ENCODE measurements at regions not wholly inside any gene's neighbourhood (a gene's known extent, or its start where the extent isn't known, plus 50 kb on each side); places are given as distances from the start of the nearest gene placed in this dataset.

DNA sequence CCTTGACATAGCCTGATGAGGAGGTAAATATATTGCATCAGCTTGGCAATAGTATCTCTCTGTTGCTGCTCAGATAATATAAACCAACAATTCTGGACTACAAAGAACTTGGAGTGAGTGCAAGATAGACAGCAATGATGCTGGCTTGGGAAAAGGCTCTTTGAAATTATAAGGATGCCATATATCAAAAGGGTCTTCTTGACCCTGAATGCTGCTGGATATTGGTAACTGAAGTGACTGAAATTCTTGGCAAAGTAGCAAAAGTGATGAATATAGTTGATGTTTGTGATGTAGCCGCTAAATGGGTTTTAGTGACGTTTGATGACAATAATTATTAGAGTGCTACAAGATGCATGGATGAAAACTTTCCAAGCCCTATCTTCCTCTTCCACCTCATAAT, 1391.6 kb downstream of the ADGRL3 start:
- CTCF ChIA-PET (ENCODE audit: low intra/inter-chr PET ratio, low total read pairs) = no interaction called here
- in situ Hi-C loops (cut with HindIII; ENCODE audit: extremely low pct_ligation_motif_present, low pct_unique_long_range_greater_than_20kb) (loop anchor here (10.0 kb wide), 1 partner anchor 113 kb away; no protein-coding TSS in a partner anchor), intact Hi-C loops (cut with micrococcal nuclease; ENCODE audit: unreplicated experiment) (no loop called here)
- Histone ChIP-seq H3K4me1 (ENCODE audit: insufficient read depth, low read length) (no peaks in the 10 kb centered on the region), H2AFZ (ENCODE audit: low read length) (no peak overlapping the region), H3K9me3 (ENCODE audit: low read length) (peaks cover 11% of the 10 kb centered on the region; the same call in 1 of the 2 replicates), H3K9ac (ENCODE audit: insufficient read depth, low read depth, low read length) (no peak overlapping the region), H3K36me3 (replicated peaks in 1 of 2; ENCODE audit: control insufficient read depth in 1 of 2, insufficient read depth in 2 of 2, low read length in 2 of 2) (no peaks in the 10 kb centered on the region), H3K4me3 (replicated peaks in 1 of 3; ENCODE audit: insufficient read depth in 1 of 3, low read depth in 2 of 3, low read length in 3 of 3) (no peak overlapping the region), H4K20me1 (ENCODE audit: insufficient read depth, low read length) (no peaks in the 10 kb centered on the region), H3K27me3 (ENCODE audit: control insufficient read depth in 1 of 2, insufficient read depth in 2 of 2, low read length in 2 of 2) (no peaks in the 10 kb centered on the region), H3K27ac (ENCODE audit: extremely low read length, insufficient read depth, low read length) (no peak overlapping the region), H3K79me2 (ENCODE audit: insufficient read depth, low read length) (no peaks in the 10 kb centered on the region), H3K4me2 (ENCODE audit: low read depth, low read length) (no peak overlapping the region)
- BruUV-seq (replicated peaks) = no TSS peak
- DNase-seq (ENCODE audit: low spot score) (no peak), FAIRE-seq (no peak), ATAC-seq (no peak)
- POLR2A ChIA-PET = no interaction called here
- TF ChIP-seq SP5 (CRISPR knock-in tag; IDR thresholded peaks at IDR 0.05; ENCODE audit: borderline replicate concordance, low read depth) = no peak
- TF ChIP-seq, protein P1, sequence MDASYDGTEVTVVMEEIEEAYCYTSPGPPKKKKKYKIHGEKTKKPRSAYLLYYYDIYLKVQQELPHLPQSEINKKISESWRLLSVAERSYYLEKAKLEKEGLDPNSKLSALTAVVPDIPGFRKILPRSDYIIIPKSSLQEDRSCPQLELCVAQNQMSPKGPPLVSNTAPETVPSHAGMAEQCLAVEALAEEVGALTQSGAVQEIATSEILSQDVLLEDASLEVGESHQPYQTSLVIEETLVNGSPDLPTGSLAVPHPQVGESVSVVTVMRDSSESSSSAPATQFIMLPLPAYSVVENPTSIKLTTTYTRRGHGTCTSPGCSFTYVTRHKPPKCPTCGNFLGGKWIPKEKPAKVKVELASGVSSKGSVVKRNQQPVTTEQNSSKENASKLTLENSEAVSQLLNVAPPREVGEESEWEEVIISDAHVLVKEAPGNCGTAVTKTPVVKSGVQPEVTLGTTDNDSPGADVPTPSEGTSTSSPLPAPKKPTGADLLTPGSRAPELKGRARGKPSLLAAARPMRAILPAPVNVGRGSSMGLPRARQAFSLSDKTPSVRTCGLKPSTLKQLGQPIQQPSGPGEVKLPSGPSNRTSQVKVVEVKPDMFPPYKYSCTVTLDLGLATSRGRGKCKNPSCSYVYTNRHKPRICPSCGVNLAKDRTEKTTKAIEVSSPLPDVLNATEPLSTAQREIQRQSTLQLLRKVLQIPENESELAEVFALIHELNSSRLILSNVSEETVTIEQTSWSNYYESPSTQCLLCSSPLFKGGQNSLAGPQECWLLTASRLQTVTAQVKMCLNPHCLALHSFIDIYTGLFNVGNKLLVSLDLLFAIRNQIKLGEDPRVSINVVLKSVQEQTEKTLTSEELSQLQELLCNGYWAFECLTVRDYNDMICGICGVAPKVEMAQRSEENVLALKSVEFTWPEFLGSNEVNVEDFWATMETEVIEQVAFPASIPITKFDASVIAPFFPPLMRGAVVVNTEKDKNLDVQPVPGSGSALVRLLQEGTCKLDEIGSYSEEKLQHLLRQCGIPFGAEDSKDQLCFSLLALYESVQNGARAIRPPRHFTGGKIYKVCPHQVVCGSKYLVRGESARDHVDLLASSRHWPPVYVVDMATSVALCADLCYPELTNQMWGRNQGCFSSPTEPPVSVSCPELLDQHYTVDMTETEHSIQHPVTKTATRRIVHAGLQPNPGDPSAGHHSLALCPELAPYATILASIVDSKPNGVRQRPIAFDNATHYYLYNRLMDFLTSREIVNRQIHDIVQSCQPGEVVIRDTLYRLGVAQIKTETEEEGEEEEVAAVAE (CRISPR knock-in tag; IDR thresholded peaks at IDR 0.05; ENCODE audit: borderline replicate concordance) = no peak
- WGBS (ENCODE audit: low lambda C conversion rate) = 4% methylated on average over 2 of the region's 2 CpGs

DNA sequence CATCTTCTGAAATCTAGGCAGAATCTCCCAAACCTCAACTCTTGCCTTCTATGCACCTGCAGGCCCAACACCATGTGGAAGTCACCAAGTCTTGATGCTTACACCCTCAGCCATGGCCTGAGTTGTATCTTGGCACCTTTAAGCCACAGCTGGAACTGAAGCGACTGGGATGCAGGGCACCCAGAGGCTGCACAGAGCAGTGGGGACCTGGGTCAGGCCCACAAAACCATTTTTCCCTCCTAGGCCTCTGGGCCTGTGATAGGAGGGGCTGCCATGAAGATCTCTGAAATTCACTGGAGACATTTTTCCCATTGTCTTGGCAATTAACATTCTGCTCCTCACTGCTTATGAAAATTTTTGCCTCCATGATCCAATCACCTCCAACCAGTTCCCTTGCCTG, 1388.5 kb downstream of the ADGRL3 start:
- no peaks in the 10 kb centered on the region for H3K4me1 ChIP-seq (ENCODE audit: insufficient read depth, low read length)
- H3K79me2 ChIP-seq (ENCODE audit: insufficient read depth, low read length) = no peaks in the 10 kb centered on the region
- peaks cover 11% of the 10 kb centered on the region; the same call in 1 of the 2 replicates for H3K9me3 ChIP-seq (ENCODE audit: low read length)
- TF ChIP-seq, protein P2, sequence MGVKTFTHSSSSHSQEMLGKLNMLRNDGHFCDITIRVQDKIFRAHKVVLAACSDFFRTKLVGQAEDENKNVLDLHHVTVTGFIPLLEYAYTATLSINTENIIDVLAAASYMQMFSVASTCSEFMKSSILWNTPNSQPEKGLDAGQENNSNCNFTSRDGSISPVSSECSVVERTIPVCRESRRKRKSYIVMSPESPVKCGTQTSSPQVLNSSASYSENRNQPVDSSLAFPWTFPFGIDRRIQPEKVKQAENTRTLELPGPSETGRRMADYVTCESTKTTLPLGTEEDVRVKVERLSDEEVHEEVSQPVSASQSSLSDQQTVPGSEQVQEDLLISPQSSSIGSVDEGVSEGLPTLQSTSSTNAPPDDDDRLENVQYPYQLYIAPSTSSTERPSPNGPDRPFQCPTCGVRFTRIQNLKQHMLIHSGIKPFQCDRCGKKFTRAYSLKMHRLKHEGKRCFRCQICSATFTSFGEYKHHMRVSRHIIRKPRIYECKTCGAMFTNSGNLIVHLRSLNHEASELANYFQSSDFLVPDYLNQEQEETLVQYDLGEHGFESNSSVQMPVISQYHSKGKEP (CRISPR knock-in tag; IDR thresholded peaks at IDR 0.05) = no peak
- TF ChIP-seq MYC (CRISPR knock-in tag; IDR thresholded peaks at IDR 0.05; ENCODE audit: borderline replicate concordance) = no peak
- TF ChIP-seq NFATC3 (CRISPR knock-in tag; IDR thresholded peaks at IDR 0.05) = no peak
- no peak for TF ChIP-seq ZNF777 (CRISPR knock-in tag; IDR thresholded peaks at IDR 0.05)
- TF ChIP-seq ZNF850 (CRISPR knock-in tag; conservative IDR thresholded peaks at IDR 0.05) = no peak
- H2AFZ ChIP-seq (ENCODE audit: low read length) = no peak overlapping the region
- H3K4me3 ChIP-seq (replicated peaks in 1 of 3; ENCODE audit: insufficient read depth in 1 of 3, low read depth in 2 of 3, low read length in 3 of 3) = no peak overlapping the region
- no TSS peak for BruUV-seq (replicated peaks)
- FAIRE-seq (no peak), ATAC-seq (no peak), DNase-seq (ENCODE audit: low spot score) (no peak)
- in situ Hi-C loops (cut with HindIII; ENCODE audit: extremely low pct_ligation_motif_present, low pct_unique_long_range_greater_than_20kb) = no loop called here
- no peak overlapping the region for H3K4me2 ChIP-seq (ENCODE audit: low read depth, low read length)
- no peak overlapping the region for H3K27ac ChIP-seq (ENCODE audit: extremely low read length, insufficient read depth, low read length)
- H3K9ac ChIP-seq (ENCODE audit: insufficient read depth, low read depth, low read length) = no peak overlapping the region
- H3K36me3 ChIP-seq (replicated peaks in 1 of 2; ENCODE audit: control insufficient read depth in 1 of 2, insufficient read depth in 2 of 2, low read length in 2 of 2) = no peaks in the 10 kb centered on the region
- intact Hi-C loops (cut with micrococcal nuclease; ENCODE audit: unreplicated experiment) = no loop called here
- CTCF ChIA-PET (ENCODE audit: low intra/inter-chr PET ratio, low total read pairs) = no interaction called here
- no peaks in the 10 kb centered on the region for H4K20me1 ChIP-seq (ENCODE audit: insufficient read depth, low read length)
- POLR2A ChIA-PET = no interaction called here
- no peaks in the 10 kb centered on the region for H3K27me3 ChIP-seq (ENCODE audit: control insufficient read depth in 1 of 2, insufficient read depth in 2 of 2, low read length in 2 of 2)
- 8% methylated on average over 1 of the region's 1 CpG for WGBS (ENCODE audit: low lambda C conversion rate)

Data from HepG2 (cell line).